ENCODE measurements at regions not wholly inside any gene's neighbourhood (a gene's known extent, or its start where the extent isn't known, plus 50 kb on each side); places are given as distances from the start of the nearest gene placed in this dataset.

- Histone ChIP-seq H3K4me2 (ENCODE audit: control insufficient read depth, insufficient read depth) (no peak overlapping the region), H4K20me1 (ENCODE audit: control insufficient read depth, insufficient read depth) (no peaks in the 10 kb centered on the region), H3K9me3 (replicated peaks; ENCODE audit: control insufficient read depth, insufficient read depth, low read length) (no peaks in the 10 kb centered on the region), H3K36me3 (ENCODE audit: control insufficient read depth in 2 of 2, insufficient read depth in 2 of 2, low read length in 1 of 2) (no peaks in the 10 kb centered on the region), H3K4me1 (ENCODE audit: control insufficient read depth, insufficient read depth, low read length) (no peaks in the 10 kb centered on the region), H3K9ac (ENCODE audit: control insufficient read depth, insufficient read depth, low read length) (no peak overlapping the region), H2AFZ (ENCODE audit: control insufficient read depth, low read depth, low read length) (no peak overlapping the region), H3K27ac (ENCODE audit: control insufficient read depth, insufficient read depth) (no peak overlapping the region), H3K79me2 (ENCODE audit: control insufficient read depth, insufficient read depth, low read length) (no peaks in the 10 kb centered on the region), H3K27me3 (replicated peaks in 1 of 2; ENCODE audit: control insufficient read depth in 2 of 2, insufficient read depth in 2 of 2, low read length in 1 of 2) (no peaks in the 10 kb centered on the region), H3K4me3 (no peak overlapping the region)
- ChIA-PET POLR2A (no interaction called here), SMC1A (ENCODE audit: uncharacterized antibody, unreplicated experiment) (no interaction called here), RAD21 (ENCODE audit: unreplicated experiment) (no interaction called here), CTCF (no interaction called here)
- no TSS peak for BruUV-seq (replicated peaks)
- TF ChIP-seq NFYA (IDR thresholded peaks at IDR 0.05; ENCODE audit: borderline replicate concordance, low read depth, low read length) (no peak), TCF3 (IDR thresholded peaks at IDR 0.05; ENCODE audit: borderline replicate concordance, insufficient read depth, low read depth, low read length) (no peak), ZBTB40 (IDR thresholded peaks at IDR 0.05; ENCODE audit: borderline replicate concordance) (no peak), CEBPZ (IDR thresholded peaks at IDR 0.05; ENCODE audit: low read depth, low read length) (no peak)
- 0% methylated on average over 2 of the region's 2 CpGs for WGBS (ENCODE audit: insufficient coverage, insufficient replicate concordance, low lambda C conversion rate, missing lambda C conversion rate)
- in situ Hi-C loops (cut with MboI): no loop called here
- ATAC-seq (no peak), DNase-seq (ENCODE audit: low read depth, low spot score) (no peak), FAIRE-seq (no peak)
- intact Hi-C loops (cut with micrococcal nuclease; ENCODE audit: unreplicated experiment): no loop called here
Observed at GRCh38 chr5:63155310-63155631, 576.7 kb downstream of the LRRC70 start.

Measured in GM12878 (cell line).